ENCODE measurements at regions not wholly inside any gene's neighbourhood (a gene's known extent, or its start where the extent isn't known, plus 50 kb on each side); places are given as distances from the start of the nearest gene placed in this dataset.
"Not testable (repeated sequence)": the region's sequence is repeated elsewhere in the genome, so short reads cannot be mapped to it uniquely, and the experiment has no call there.

DNA sequence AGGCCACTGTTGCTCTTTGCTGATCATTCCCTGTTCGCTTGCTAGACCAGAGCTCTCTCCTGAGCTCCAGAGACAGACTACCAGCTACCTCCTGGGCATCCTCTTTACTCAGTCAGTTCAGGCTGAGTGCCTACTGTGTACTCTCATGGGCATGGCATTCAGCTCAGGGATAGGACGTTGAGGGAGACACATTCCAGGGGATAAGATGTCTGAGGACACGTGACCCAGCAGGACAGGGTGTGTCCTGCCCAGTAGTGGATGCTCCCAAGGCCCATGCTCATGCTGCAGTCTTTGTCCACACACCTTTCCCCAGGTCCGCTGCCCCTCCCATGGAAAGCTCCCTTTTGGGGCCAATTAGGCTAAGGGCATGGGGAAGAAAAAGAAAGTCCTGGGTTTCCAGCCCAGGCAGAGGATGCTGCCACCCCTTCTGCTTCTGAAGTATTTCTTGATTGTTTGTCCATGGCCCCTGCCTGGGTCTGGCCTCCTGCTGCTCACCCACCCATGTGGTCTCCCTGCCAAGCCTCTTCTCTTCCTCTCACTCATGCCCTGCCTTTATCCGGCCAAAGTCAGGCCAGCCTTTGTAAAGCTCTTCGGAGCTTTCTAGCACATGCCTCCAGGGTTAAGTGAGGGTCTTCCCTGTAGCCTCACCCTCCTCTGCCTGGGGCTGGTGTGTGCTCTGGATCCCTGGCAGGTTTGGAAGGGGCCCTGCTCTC is 60.5 kb upstream of the PITX1 start:
- DNase-seq (no peak), ATAC-seq (no peak)
- intact Hi-C loops (cut with DNase I, micrococcal nuclease): no loop called here
- Histone ChIP-seq H3K36me3 (ENCODE audit: low read depth) (no peaks in the 10 kb centered on the region), H3K9me3 (no peaks in the 10 kb centered on the region), H3K4me1 (ENCODE audit: low read depth) (no peaks in the 10 kb centered on the region), H3K4me3 (no peak overlapping the region)
- TF ChIP-seq, protein P1, sequence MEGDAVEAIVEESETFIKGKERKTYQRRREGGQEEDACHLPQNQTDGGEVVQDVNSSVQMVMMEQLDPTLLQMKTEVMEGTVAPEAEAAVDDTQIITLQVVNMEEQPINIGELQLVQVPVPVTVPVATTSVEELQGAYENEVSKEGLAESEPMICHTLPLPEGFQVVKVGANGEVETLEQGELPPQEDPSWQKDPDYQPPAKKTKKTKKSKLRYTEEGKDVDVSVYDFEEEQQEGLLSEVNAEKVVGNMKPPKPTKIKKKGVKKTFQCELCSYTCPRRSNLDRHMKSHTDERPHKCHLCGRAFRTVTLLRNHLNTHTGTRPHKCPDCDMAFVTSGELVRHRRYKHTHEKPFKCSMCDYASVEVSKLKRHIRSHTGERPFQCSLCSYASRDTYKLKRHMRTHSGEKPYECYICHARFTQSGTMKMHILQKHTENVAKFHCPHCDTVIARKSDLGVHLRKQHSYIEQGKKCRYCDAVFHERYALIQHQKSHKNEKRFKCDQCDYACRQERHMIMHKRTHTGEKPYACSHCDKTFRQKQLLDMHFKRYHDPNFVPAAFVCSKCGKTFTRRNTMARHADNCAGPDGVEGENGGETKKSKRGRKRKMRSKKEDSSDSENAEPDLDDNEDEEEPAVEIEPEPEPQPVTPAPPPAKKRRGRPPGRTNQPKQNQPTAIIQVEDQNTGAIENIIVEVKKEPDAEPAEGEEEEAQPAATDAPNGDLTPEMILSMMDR (IDR thresholded peaks at IDR 0.05): no peak

GRCh38 chr5:135093483-135093882 is 59.5 kb upstream of the PITX1 start:
- ATAC-seq; H3K4me1 ChIP-seq (ENCODE audit: low read depth); H3K9me3 ChIP-seq; H3K36me3 ChIP-seq (ENCODE audit: low read depth); intact Hi-C loops (cut with DNase I, micrococcal nuclease); H3K4me3 ChIP-seq; DNase-seq: not testable (repeated sequence)

DNA sequence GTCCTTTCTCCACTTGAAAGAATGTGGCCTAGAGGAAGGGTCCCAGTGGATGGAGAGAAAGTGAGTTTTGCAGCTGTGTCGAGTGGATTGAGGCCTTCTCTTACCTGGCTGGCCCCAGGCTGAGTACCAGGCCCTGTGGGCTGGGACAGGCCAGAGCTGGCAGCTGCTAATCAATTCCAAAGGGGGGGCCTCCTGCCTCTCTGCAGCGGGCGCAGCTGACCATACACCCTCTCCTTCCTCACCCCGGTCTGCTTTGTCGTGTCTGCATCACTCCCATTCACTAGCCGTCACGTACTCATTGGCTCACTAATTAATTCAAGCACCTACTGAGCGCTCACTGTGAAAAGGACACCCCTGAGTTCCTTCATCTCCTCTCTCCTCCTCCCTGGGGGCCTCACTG is 58.4 kb upstream of the PITX1 start:
- intact Hi-C loops (cut with DNase I, micrococcal nuclease): no loop called here
- Histone ChIP-seq H3K4me1 (ENCODE audit: low read depth) (no peaks in the 10 kb centered on the region), H3K9me3 (no peaks in the 10 kb centered on the region), H3K4me3 (no peak overlapping the region), H3K36me3 (ENCODE audit: low read depth) (no peaks in the 10 kb centered on the region)
- DNase-seq (no peak), ATAC-seq (no peak)
- TF ChIP-seq, protein P1 (IDR thresholded peaks at IDR 0.05): no peak

DNA sequence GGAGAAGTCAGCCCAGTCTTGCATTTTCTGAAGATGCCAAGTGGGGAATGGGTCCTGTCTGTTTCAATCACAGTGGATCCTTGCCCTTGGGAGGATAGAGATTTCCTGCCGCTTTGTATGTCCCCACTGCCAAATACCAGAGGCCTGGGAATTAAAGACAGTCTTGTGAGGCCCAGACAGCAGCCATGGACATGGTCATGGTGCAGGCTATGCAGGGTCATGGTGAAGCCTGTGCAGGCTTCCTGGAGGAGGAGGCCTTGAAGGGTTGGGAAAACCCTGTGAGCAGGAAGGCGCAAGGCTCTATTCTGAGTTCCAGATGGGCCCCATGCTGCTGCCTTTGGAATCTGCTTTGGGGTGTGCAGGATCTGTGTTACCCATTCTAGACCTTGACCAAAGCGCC is 57.3 kb upstream of the PITX1 start:
- Histone ChIP-seq H3K4me1 (ENCODE audit: low read depth) (no peaks in the 10 kb centered on the region), H3K4me3 (no peak overlapping the region), H3K9me3 (no peaks in the 10 kb centered on the region), H3K36me3 (ENCODE audit: low read depth) (no peaks in the 10 kb centered on the region)
- TF ChIP-seq, protein P1 (IDR thresholded peaks at IDR 0.05): no peak
- ATAC-seq (no peak), DNase-seq (no peak)
- intact Hi-C loops (cut with DNase I, micrococcal nuclease): no loop called here

DNA sequence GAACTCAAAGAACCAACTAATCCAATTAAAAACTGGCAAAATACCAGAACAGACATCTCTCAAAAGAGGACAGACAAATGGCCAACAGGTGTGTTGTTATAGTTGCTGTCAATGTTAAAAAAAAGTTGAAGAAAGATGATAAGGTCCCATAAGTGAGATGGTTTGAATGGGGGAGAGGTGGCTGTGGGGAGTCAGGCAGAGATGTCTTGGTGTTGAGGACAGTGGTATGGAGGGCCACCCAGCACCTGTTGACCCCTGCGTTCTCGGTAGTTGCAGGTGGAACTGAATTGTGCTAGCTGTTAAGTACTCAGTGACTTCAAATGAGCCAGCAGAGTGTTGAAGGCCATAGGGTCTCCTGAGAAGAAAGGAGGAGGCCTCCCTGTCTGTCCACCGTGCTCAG is 55.9 kb upstream of the PITX1 start:
- H3K4me3 ChIP-seq: no peak overlapping the region
- DNase-seq (no peak), ATAC-seq (no peak)
- H3K36me3 ChIP-seq (ENCODE audit: low read depth): no peaks in the 10 kb centered on the region
- intact Hi-C loops (cut with DNase I, micrococcal nuclease): no loop called here
- H3K4me1 ChIP-seq (ENCODE audit: low read depth): no peaks in the 10 kb centered on the region
- TF ChIP-seq, protein P1 (IDR thresholded peaks at IDR 0.05): no peak
- no peaks in the 10 kb centered on the region for H3K9me3 ChIP-seq

DNA sequence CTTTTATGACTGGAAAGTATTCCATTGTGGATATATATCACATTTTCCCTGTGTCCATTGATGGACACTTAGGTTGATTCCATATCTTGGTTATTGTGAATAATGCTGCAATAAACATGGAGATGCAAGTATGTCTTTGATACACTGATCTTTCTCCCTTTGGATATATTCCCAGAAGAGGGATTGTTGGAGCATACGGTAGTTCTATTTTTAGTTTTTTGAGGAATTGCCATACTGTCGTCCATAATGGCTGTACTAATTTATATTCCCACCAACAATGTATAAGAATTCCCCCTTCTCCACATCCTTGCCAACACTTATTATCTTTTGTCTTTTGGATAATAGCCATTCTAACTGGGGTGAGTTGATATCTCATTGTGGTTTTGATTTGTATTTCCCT is 54.9 kb upstream of the PITX1 start:
- no peaks in the 10 kb centered on the region for H3K4me1 ChIP-seq (ENCODE audit: low read depth)
- intact Hi-C loops (cut with DNase I, micrococcal nuclease): no loop called here
- H3K4me3 ChIP-seq: no peak overlapping the region

More for the DNA sequence above, 54.9 kb upstream of the PITX1 start:
- TF ChIP-seq, protein P1 (IDR thresholded peaks at IDR 0.05): no peak
- H3K36me3 ChIP-seq (ENCODE audit: low read depth): no peaks in the 10 kb centered on the region
- DNase-seq: no peak
- no peaks in the 10 kb centered on the region for H3K9me3 ChIP-seq
- ATAC-seq: no peak
